ENCODE measurements at regions not wholly inside any gene's neighbourhood (a gene's known extent, or its start where the extent isn't known, plus 50 kb on each side); places are given as distances from the start of the nearest gene placed in this dataset.

GRCh38 chr2:55782528-55783173, 89.0 kb upstream of the PNPT1 start:
- Mint-ChIP-seq H3K4me3 (no peak overlapping the region), H3K36me3 (no peaks in the 10 kb centered on the region), H3K4me1 (ENCODE audit: unreplicated experiment) (peaks cover 4% of the 10 kb centered on the region), H3K9me3 (peaks cover 6% of the 10 kb centered on the region), H3K27me3 (peaks cover 7% of the 10 kb centered on the region), H3K27ac (no peak overlapping the region)
- no peak for DNase-seq (ENCODE audit: extremely low spot score, unreplicated experiment)
- TF ChIP-seq CTCF (conservative IDR thresholded peaks at IDR 0.05) = no peak

GRCh38 chr2:55781542-55781941, 87.9 kb upstream of the PNPT1 start:
- H3K36me3 Mint-ChIP-seq = no peaks in the 10 kb centered on the region
- H3K27ac Mint-ChIP-seq = no peak overlapping the region
- DNase-seq (ENCODE audit: extremely low spot score, unreplicated experiment) = no peak
- peaks cover 6% of the 10 kb centered on the region for H3K9me3 Mint-ChIP-seq
- no peak overlapping the region for H3K4me3 Mint-ChIP-seq
- no peak for TF ChIP-seq CTCF (conservative IDR thresholded peaks at IDR 0.05)
- peaks cover 8% of the 10 kb centered on the region for H3K27me3 Mint-ChIP-seq
- H3K4me1 Mint-ChIP-seq (ENCODE audit: unreplicated experiment) = peaks cover 4% of the 10 kb centered on the region

DNA sequence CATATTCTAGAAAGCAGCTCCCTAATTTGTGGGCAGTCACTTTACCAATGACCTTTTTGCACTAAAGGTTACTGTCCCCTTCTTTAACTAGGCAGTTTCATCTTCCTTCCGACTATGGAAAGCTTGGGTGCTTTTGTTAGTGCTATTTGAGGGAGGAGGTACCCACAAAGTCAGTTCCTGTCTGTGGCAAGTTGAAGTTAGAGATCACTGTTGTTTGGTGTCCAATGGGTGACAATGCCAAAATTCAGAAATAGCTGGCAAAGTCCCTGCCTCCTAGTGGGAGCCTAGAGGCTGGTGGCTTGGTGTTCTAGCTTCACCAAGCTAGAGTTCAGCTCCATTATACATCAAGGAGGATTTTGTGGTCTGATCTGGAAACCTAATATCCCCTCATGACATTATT, 87.1 kb upstream of the PNPT1 start:
- no peak for DNase-seq (ENCODE audit: extremely low spot score, unreplicated experiment)
- H3K27ac Mint-ChIP-seq = no peak overlapping the region
- TF ChIP-seq CTCF (conservative IDR thresholded peaks at IDR 0.05) = no peak
- H3K4me1 Mint-ChIP-seq (ENCODE audit: unreplicated experiment) = peaks cover 4% of the 10 kb centered on the region
- H3K4me3 Mint-ChIP-seq = no peak overlapping the region
- peaks cover 11% of the 10 kb centered on the region for H3K27me3 Mint-ChIP-seq
- H3K9me3 Mint-ChIP-seq = peaks cover 6% of the 10 kb centered on the region
- no peaks in the 10 kb centered on the region for H3K36me3 Mint-ChIP-seq

- DNase-seq (ENCODE audit: extremely low spot score, unreplicated experiment) = no peak
- TF ChIP-seq CTCF (conservative IDR thresholded peaks at IDR 0.05) = no peak
- peak overlapping the region; percentile 67 for H3K27ac Mint-ChIP-seq
- H3K4me1 Mint-ChIP-seq (ENCODE audit: unreplicated experiment) = peaks cover 4% of the 10 kb centered on the region
- H3K36me3 Mint-ChIP-seq = no peaks in the 10 kb centered on the region
- H3K4me3 Mint-ChIP-seq = peak overlapping the region; percentile 12
- peaks cover 13% of the 10 kb centered on the region for H3K27me3 Mint-ChIP-seq
- peaks cover 11% of the 10 kb centered on the region for H3K9me3 Mint-ChIP-seq
Observed at GRCh38 chr2:55779459-55780421, 86.1 kb upstream of the PNPT1 start.

DNA sequence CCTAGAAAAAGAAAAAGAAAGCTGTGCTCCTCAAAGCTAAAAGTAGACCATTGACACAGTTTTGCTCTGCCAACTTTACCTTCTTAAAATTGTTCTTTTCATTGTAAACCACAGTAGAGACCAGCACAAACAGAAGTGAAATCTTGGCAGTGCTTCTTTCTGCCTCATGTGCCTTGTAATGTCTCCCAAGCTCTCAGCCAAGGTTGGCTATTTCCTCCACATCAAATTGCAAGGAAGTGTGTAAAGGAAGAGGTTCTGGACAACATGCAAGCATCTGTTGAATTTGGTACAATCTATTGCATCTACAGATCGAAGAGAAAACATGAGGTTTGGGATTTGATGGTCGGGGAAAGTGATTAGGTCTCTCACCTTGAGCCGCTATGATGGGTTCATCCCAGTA, 83.3 kb upstream of the PNPT1 start:
- Mint-ChIP-seq H3K36me3 (no peaks in the 10 kb centered on the region), H3K9me3 (peaks cover 11% of the 10 kb centered on the region), H3K27ac (no peak overlapping the region), H3K27me3 (peaks cover 13% of the 10 kb centered on the region), H3K4me1 (ENCODE audit: unreplicated experiment) (peaks cover 4% of the 10 kb centered on the region), H3K4me3 (no peak overlapping the region)
- no peak for DNase-seq (ENCODE audit: extremely low spot score, unreplicated experiment)
- no peak for TF ChIP-seq CTCF (conservative IDR thresholded peaks at IDR 0.05)
